Transverse colon (tissue), 3 donors: ENCODE measurements at regions not wholly inside any gene's neighbourhood (a gene's known extent, or its start where the extent isn't known, plus 50 kb on each side); places are given as distances from the start of the nearest gene placed in this dataset.

Source experiments
- CTCF ChIP-seq, 5 experiments: fragments of 200-600 bp in 3 of 5; fragments of 450-650 bp in 2 of 5; sonication (generic) in 3 of 5; IDR thresholded peaks; 1 replicate in 2 of 5; 2 replicates in 3 of 5; pipeline ENCODE4 v1.5.1; 2016 to 2017; ENCODE audit warnings: antibody characterized with exemption in 5 of 5, inconsistent platforms in 3 of 5, mild to moderate bottlenecking in 2 of 5, moderate library complexity in 1 of 5
- EP300 ChIP-seq: sonication (generic); formaldehyde crosslinking; IDR thresholded peaks from one replicate; pipeline ENCODE4 v1.6.1; 2017; ENCODE audit warnings: antibody characterized with exemption, low read depth
- POLR2A ChIP-seq: fragments of 450-650 bp; IDR thresholded peaks from one replicate; pipeline ENCODE4 v1.6.1; 2016; ENCODE audit warnings: antibody characterized with exemption, mild to moderate bottlenecking, moderate library complexity

- no peak for TF ChIP-seq CTCF (IDR thresholded peaks at IDR 0.05)
- TF ChIP-seq EP300: no peak
- TF ChIP-seq POLR2A: no peak
Measured at GRCh38 chr2:217601601-217602000, 401.2 kb downstream of the TNS1 start.
